Muscle of arm (tissue), 1 donor: ENCODE measurements at regions not wholly inside any gene's neighbourhood (a gene's known extent, or its start where the extent isn't known, plus 50 kb on each side); places are given as distances from the start of the nearest gene placed in this dataset.
"Not testable (repeated sequence)": the region's sequence is repeated elsewhere in the genome, so short reads cannot be mapped to it uniquely, and the experiment has no call there.

ENCODE experiments used
- DNase-seq: peaks from one replicate; pipeline ENCODE4 v3.0.0-alpha.2; 2013

GRCh38 chr7:106345421-106346166 is 60.8 kb upstream of the NAMPT start:
- no peak for DNase-seq

- DNase-seq: no peak
Observed at GRCh38 chr7:106344861-106345260, 60.1 kb upstream of the NAMPT start.

GRCh38 chr7:106344211-106344610 is 59.4 kb upstream of the NAMPT start:
- DNase-seq: no peak

- DNase-seq: not testable (repeated sequence)
Observed at GRCh38 chr7:106342049-106342448, 57.3 kb upstream of the NAMPT start.

- DNase-seq: not testable (repeated sequence)
Observed at GRCh38 chr7:106340247-106340596, 55.4 kb upstream of the NAMPT start.

GRCh38 chr7:106339513-106340246 is 54.9 kb upstream of the NAMPT start:
- no peak for DNase-seq

GRCh38 chr7:106337754-106338153 is 53.0 kb upstream of the NAMPT start:
- no peak for DNase-seq

- DNase-seq: no peak
Observed at GRCh38 chr7:106335814-106336213, 51.0 kb upstream of the NAMPT start.
